Fibroblast of upper back skin (primary cell): ENCODE measurements at regions not wholly inside any gene's neighbourhood (a gene's known extent, or its start where the extent isn't known, plus 50 kb on each side); places are given as distances from the start of the nearest gene placed in this dataset.
A peak's percentile ranks its signal among the peaks of the same experiment; 100 is the strongest.

Source experiments
- DNase-seq: peaks from one replicate; pipeline ENCODE4 v3.0.0-alpha.2; 2013

DNA sequence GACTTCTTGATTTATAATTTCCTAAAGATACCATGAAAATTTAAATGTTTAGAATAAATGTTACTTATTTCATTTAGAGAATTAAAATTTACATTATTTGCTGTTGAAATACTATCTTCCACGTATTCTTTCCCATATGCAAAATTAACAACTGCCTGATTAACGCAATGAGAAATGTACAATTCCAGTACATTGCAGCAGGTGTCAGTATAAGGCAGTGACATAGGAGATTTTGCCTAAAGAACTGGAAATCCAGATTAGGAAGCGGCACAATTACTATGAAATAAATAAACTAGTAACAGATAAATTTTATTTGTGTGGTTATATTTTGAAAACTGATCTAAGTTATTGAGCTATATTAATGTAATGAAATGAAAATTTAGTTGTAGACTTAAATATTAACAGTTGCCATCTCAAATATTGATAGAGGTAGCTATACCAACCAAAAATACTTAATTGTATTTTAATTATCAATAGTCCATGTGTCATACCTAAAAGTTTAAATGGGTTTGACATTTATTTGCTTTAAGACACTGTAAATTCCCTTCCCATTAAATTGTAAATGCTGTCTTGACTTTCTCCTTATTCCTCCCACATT is 300.2 kb downstream of the UTRN start:
- DNase-seq = peak; percentile 52

DNA sequence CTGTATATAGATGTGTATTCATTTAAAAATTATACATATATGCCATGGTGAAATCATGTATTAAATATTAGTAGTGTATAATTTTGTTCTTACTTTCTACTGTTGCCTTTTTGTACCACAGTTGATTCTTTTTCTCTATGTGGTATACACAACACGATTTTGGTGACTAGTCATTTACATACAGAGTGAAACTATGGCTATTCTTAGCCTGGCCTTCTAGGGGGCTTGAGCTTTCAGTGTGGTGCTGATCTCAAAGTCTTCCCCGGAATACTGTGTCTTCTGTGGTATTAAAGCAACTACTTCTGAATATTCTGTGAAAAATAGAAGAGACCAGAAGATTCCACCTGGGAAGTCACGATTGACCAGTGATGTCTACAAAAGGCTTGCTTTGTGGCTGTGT is 301.9 kb downstream of the UTRN start:
- no peak for DNase-seq

DNA sequence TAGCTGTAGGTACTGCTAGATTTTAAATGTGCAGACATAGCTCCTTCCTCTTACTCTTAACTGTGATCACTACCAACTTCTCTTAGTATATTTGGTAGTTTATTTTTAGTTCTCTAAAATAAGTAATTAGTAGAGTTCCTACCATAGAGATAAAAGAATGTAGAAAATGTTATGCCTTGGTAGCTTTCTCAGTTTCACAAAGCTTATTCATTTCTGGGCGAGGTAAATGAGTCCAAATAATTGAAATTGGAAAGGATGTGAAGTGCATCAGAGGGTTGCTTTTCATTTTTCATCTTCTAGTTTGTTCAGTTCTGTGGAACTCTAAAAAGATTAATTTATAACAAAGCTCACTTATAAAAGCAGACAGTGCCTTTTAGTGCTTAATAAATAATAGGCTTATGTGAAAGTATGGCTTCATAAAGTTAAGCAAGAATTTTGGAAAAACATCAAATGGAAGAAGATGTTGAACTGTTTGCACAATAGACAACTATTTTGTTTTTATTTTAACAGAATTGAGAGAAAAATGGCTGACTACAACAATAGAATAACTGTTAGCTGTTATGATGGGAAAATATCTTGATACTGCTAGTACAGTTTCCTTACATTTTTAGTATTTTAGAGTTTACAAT is 303.7 kb downstream of the UTRN start:
- no peak for DNase-seq

DNA sequence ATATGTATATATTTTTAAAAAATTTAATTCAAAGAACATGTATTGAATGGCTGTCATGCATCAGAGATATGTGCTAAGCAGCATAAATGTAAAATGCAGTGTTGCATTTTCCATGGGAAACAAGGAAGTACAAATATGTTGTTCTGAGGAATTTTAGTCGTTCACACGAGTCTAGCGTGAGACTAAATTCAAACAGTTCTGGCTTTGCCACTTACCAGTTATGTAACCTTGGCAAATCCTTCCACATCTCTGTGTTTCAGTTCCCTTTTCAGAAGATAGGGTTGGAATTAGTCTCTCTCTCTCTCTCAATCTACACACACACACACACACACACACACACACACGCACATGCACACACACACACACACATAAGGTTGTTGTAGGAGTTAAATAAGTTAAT is 305.4 kb downstream of the UTRN start:
- no peak for DNase-seq

DNA sequence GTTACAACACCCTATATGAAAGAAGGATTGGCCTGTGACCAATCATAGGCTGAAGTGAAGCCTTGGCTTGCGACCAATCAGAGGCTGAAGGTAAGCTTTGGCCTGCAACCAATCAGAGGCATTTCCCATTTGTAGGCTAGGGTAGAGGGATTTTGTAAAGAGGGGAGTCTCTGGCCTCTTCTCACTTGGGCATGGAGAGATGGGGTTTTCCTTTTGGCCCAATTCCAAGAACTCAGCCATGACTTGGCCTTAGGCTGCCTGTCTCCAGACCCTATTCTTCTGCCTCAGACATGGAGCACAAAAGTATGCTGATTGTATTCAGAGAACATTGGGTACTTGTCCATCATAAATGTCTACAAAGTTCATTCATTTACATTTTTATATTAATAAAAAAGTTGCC is 308.3 kb downstream of the UTRN start:
- no peak for DNase-seq

DNA sequence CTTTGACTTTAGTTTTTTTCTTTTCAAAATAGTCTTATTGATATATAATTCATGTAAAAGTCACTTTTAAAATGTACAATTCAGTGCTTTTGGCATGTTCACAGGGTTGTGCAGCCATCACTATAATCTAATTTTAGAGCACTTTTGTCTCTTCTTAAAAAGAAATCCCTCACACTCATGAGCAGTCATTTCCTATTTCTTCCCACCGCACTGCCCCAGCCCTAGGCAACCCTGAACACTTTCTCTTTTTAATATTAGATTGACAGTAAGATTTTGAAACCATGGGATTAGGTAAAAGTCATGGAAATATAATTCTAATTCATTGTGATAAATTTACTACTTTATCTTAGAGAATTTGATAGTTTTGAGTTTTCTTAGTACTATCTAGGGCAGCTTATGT is 309.4 kb downstream of the UTRN start:
- DNase-seq = no peak

DNA sequence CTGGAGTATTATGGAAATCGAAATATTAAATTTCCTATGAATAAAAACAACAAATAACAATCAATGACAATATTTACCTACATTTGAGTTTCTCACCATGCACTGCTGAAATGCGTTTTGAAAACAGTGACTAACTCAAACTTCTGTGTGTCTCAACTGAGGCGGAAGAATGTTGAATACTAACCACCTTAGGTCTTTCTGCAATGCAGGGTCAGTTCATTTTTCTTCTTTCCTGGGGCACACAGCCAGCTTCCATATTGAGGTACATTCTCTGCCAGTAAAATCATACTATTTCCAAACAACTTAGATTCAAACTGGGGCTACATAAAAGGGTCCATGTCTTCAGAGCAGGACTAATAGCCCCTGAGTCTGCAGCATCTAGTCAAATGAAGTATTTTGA is 310.1 kb downstream of the UTRN start:
- DNase-seq = peak; percentile 51

DNA sequence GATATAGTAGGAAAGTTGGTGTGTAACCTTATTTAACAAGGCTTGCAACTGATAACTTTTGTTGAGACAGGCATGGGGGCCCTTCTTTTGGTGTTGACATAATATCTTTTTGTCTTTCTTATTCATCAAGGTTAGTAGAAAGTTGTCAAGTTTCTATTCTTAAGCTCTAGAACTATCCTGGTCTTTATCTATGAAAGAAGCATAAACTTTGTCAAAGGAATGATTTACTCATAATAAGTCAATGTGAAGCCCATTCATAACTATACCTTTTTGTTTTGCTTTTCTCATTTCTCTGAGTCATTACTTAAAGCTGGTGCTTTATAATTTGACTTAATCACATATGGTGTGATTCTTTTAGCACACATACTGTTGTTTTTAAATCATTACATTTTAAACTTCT is 312.4 kb downstream of the UTRN start:
- no peak for DNase-seq

DNA sequence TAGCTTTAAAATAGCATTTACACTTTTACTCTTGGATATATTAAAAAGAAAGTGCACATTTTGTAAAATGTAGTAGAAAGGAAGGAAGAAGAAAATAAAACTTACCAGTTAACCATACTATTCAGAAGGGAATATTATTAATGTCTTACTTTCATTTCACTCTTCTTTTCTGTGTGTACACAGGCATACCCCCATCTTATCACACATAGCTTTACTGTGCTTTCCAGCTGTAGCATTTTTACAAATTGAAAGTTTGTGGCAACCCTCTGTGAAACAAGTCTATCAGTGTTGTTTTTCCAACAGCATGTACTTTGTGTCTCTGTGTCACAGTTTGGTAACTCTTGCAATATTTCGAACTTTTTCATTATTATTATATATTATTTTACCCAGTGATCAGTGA is 314.5 kb downstream of the UTRN start:
- DNase-seq = no peak

DNA sequence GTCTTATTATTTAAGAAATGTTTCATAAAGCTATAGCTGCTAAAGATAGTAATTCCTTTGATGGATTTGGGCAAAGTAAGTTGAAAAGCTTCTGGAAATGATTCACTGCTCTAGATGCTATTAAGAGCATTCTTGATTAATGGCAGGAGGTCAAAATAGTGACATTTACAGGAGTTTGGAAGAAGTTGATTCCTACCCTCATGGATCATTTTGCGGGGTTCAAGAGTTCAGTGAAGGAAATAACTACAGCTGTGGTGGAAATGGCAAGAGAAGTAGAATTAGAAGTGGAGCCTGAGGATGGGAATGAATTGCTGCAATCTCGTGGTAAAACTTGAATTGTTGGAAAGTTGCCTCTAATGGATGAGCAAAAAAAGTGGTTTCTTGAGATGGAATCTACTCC is 316.1 kb downstream of the UTRN start:
- peak; percentile 75 for DNase-seq

DNA sequence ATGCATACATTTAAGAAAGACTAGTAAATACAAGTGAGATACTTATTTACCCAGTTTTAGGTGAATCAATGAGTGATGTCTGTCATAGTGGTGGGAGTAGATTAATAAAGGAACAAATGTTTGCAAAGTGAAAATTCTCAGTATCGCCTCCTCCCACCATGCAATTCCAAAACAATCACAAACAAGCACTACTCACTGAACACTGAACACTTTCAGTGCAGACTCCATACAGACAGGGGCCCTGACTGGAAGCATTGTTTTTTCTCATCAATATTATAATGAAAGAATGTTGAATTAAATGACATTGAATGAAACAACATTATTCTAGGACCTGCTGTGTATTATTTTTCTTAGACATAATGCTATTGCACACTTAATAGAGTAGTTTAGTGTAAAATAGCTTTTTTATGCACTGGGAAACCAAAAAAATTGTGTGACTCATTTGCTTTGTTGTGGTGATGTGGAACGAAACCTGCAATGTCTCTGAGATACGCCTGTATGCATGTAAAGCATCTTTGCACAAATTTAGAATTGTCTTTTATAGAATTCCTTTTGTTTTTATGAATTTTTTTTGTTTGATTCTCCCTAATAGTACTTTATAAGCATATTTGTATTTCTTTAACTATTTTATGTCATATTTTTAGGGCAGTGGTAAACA is 317.5 kb downstream of the UTRN start:
- DNase-seq = no peak

DNA sequence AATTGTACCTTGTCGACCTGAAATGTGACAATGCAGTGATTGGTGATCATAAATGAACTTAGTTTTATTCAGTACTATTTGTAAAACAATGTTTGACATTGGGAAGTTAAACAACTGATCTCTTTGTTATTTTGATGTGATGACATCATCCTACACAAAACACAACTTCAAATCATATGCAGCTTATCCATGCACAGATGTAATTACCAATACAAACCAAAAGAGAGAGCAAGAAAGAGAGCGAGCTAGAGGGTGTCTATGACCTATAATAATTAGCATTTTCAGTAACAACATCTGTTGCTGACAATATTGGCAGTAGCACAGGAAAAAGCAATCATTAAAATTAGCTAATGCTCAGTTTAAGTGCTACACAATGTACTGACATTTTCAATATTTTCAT is 320.9 kb downstream of the UTRN start:
- DNase-seq = no peak

DNA sequence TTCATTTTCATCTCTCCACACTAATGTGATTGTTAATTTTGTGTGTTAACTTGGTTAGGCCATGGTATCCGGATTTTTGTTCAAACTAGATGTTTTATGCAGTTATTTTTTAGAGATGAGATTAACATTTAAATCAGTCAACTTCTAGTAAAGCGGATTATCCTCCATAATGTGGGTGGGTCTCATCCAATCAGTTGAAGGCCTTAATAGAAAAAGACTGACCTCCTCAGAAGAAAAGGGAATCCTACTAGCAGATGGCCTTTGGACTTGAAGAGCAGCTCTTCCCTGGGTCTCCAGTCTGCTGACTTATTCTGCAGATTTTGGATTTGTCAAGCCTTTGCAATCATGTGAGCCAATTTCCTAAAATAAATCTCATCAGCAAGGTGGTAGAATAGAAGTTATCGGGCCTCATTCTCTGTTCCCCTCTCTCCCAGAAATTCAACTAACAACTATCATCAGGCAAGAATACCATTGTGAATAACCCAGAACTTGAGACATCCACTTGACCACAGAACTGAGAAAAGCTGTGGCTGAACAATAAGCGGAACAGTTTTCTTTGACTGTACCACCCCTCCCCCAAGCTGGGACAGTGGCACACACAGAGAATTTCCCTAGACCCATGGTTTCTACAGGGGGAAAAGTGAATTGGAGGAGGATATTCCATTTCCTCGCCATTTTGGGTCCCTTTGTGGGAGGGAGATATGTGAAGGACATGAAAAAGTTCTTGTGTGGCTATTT is 323.0 kb downstream of the UTRN start:
- no peak for DNase-seq

DNA sequence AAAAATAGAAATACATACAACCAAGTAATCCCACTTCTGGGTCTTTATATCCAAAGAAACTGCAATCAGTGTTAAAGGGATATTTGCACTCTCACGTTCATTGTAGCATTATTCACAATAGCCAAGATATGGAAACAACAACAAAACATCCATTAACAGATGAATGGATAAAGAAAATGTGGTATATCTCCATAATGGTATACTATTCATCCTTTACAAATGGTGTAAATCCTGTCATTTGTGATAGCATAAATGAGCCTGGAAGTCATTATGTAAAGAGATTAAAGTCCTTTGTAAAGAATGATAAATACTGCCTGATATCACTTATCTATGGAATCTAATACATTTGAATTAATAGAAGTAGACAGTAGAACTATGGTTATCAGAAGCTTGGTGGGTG is 327.7 kb downstream of the UTRN start:
- no peak for DNase-seq

DNA sequence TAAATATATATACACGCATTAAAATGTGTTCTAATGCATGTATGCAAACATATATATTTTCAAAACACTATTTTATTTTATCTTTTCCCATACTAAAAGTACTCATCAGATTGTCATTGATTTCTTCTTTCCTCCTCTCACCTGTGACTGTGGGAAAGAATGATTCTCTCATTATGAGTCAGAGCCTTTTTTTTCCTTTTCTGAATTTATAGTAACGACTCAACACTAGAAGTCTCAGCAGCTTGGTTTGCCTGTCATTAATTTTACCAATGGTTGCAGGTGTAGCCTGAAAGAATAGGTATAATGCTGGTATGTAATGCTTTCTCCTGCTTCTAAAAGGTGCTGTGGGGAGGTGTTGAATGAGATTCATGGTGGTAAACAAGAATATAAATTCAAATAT is 328.7 kb downstream of the UTRN start:
- DNase-seq = no peak

DNA sequence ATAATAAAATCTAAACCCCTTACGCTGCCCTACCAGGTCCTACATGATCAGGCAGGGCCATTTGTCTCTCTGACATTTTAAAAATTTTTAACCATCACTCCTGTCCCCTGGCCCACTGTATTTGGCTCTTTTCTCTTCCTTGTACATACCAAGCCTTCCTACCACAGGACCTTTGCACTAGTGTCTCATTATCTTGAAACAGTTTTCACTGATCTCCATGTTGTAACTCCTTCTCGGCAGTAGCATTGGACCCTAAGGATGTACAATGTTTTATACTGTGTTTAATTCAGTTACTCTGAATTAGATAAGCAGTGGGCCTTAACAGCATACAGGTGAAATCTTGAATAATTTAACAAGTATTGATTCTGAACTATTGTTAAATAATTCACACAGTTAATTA is 330.7 kb downstream of the UTRN start:
- DNase-seq = no peak

DNA sequence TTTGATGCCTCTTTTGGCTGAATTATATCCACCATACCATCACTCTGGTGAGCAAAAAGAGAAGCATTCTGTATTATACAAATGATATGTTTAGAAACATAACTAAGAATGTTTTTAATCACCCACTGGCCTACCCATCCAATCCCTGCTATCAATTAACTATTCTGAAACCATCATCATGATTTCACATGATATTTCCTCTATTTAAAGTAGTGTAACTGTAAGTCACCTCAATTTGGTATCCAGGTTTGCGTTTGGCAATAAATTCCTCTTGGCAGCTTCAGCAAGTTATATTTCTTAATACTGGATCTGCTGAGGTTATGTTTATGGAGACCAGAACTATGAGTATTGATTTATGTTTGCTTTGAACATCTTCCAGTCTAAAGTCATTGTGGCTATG is 332.1 kb downstream of the UTRN start:
- DNase-seq = peak; percentile 65

DNA sequence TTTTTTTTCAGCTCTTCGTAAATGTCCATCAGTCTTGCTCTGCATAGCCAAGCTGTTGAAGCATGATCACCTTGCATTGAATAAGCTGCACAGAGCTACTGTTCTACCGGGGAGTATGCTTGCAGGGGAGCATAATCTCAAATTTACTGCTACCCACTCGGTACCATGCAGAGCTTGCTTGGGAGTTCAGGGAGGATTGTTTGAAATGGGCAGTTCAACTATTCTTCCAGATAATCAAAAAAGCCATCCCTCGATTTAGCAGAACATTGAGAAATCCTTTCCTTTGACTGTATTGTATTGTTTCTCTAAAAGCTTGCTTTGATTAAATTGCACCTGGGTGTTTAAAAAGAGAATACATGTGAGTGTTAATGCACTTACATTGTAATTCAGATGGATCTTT is 332.6 kb downstream of the UTRN start:
- no peak for DNase-seq

DNA sequence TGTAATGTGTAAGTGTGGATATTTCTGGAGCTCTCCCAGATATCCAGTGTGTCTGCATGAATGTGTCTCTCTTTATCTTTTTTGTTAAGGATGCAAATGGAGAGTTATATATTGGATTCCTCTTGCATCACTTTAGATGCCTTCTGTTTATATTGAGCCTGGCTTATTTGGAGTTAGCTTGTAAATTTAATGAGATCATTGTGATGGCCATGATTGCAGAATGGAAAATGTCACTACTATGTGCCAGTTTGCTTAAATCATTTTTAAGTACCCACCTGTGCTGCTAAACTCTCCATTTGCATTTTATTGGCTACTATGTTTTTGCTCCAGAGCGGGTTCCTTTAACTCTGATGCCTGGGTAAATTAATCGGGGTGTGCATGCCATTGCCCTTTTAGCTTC is 334.8 kb downstream of the UTRN start:
- DNase-seq = peak; percentile 14

DNA sequence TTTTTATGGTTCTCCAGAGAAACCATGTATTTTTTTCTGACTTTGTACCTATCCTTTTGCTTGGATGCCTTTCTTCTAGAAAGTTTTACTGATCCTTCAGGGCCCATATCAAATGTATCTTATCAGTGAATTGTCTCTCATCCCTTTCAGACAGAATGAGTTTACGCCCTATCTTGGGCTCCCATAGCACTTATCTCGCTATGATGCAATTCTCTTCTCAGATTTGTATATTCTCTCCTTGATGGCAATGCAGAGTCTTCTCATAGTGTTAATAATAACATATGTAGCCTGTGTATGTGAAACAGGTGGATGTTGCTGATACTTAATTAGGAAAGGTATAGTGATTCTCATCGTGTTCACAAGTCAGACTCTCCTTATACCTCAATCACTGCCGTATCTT is 336.2 kb downstream of the UTRN start:
- DNase-seq = no peak

DNA sequence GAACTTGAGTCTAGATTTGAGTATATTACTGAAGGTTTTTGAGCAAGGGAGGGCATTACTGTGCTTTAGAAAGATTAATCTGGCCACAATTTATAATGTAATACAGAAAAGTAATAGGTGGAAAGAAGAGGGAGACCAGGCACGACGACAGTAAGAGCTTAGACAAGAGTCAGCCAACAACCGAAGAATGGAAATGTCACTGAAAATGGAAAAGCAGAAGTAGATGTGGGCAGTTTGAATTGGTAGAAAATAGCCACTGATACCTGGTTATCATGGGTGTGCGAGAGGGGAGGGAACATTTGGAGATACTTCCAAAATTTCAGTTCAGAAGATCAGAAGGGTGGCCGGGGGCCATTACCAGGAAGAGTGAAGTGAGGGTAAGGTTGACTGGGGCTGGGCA is 339.1 kb downstream of the UTRN start:
- no peak for DNase-seq

DNA sequence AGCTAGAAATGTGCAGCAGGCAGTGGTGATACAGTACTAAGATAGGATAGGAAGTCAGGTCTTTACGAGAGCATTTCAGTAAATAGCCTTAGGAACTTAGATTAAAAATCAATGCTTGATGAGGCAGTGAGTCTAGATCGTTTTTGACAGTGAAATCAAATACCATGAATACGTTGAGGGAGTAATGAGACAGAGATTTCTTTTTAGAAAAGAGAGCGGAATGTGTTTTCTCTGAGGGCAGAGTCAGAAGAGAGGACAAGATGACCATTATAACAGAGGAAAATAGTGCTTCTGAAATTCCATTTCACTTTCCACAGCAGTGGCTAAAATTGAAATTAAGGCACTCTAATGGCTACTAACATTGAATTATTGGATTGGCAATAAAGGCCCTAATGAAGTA is 339.6 kb downstream of the UTRN start:
- DNase-seq = no peak

DNA sequence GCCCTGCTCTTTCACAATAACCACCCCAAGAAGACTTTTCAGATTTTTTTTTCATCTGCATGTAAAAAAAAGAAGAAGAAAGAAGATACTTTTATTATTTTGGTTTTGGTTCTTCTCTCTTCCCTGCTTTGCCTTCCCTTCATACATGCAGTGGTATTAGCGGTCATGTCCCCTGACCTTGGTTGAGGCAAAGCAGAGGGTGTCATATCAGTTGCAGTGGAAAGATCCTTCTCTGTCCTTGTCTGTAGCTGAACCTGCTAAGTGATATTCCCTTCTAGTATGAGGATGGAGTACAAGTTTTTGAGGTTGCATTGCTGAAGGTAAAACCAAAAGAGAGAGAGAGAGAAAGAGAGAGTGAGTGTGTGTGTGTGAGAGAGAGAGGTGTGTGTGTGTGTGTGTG is 345.7 kb downstream of the UTRN start:
- DNase-seq = no peak

DNA sequence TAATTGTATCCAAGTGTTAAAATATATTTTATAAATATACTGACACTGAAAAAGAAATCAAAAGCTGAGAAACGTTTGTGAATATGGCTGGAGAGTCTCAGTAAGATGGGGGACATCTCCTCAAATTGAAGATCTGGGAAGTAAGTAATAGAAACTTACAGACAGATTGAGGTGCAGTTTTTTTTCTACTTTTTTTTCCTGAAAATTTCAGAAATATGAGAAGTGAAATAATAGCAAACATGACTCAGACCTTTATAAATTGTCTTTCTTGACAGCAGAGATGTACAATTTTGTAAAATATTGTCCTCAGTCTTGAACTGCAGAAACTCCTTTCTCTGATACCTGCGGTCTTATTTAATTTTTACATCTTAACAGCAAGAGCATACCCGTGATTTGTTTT is 347.1 kb downstream of the UTRN start:
- DNase-seq = no peak
